Kidney capillary endothelial cell (primary cell): ENCODE measurements at regions not wholly inside any gene's neighbourhood (a gene's known extent, or its start where the extent isn't known, plus 50 kb on each side); places are given as distances from the start of the nearest gene placed in this dataset.

Experiments used
- DNase-seq: peaks from one replicate; pipeline ENCODE4 v3.0.0-alpha.2; 2018; ENCODE audit warnings: low spot score

DNA sequence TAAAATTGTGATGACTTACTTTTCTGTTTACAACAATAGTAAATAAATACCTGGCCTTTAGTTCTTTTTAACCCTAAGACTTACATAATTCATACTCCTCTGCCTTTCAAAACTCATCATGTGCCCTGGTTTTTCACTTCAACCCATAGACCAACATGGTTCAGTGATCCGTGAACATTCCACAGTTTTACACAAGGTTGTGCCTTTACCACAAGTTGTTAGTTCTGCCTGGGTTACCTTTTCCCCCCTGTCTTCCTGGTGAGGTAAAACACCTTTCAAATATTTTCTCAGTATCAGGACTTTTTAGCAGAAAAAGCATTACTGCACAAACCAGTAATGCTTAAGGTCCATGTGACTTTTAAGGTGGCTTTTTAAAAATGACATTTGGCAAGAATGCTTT, 1466.4 kb downstream of the PLA2G4A start:
- DNase-seq = no peak

DNA sequence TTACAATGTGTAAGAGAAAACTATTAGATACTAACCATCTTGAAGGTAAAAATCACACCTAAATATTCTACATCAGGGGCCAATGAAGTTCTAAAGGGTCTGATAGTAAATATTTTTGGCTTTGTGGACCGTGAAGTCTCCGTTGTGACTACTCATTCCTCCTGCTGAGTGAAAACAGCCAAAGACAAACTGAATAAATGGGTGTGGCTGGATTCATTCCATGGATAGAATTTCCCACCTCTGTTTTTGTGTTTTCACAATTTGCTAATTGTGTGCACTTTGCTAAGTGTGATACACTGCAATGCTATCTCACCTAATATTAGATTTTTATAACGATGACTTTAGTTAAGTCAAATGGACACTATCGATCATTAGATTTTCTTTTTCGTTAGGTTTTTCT, 1474.0 kb downstream of the PLA2G4A start:
- no peak for DNase-seq

DNA sequence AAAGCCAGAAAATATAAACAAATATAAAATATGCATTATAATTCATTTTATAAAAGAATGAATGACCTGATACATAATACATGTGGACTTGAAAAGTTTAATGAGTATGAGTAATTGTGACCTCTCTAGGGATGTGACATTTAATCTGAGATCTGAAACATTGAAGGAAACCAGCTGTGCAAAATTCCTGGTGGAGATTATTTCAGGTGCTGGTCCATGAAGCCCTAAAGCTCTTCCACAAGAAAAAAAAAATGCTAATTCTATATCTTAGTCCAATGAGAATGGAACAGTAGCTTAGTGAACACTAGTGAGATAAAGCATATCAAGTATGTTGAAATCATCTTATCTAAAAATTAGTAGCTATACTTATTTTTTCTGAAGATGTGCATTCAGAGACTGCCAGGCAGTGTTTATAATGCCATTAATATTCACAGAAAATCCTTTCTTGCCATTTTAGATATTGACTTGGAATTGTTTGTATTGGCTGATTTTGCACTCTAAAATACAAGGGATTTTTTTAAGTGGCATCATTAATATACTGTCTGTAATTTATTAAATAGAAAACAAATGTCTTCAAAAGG, 1485.9 kb downstream of the PLA2G4A start:
- no peak for DNase-seq

DNA sequence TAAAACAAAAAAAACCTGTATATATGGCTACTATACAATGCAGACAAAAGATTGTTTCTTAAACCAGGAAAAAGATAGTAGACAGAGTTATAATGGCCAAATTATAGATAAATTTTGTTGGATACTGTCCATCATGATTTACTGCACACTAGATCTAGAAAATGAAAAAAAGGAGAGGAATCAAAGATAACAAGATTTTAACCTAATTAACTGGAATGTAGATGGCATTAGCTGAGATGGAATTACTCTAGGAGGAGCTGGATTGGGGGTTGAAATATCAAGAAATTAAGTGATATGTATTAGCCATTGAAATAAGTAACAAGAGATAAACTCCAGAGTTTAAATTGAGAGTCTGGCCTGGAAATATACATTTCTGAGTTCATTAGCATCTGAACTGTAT, 1489.1 kb downstream of the PLA2G4A start:
- no peak for DNase-seq

DNA sequence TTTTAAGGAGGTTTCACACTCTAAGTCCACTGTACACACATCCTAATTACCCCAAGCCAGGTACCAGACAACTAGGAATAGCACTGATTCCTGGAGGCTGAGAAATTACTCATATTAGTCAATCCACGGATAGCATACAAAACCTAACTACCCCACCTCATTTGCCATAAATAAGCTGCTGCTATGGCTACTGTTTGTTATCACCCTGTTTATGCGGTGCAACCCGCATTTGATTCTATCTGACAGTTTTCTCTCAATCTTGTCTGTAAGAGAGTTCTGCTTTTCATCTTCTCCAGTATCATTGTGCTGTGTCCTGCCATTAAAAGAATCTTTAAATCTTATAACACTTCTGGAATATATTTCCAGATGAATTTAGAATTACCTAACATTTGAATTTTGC, 1496.5 kb downstream of the PLA2G4A start:
- DNase-seq = no peak

DNA sequence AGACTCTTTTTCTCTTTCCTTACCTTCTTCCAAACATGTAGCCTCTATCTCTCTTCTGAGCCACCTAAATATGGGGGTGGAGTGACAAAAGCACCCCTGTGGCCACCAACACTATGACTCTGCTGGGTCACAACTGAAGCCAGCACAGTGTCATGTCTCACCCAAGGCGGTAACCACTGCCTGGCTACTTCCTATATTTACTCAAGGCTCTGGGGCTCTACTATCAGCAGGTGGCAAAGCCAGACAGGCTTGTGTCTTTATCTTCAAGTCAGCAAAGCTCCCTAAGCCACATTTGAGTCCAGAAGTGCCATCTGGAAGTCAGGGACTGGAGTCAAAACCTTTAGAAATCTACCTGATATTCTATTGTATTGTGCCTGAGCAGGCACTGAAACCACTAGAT, 1515.2 kb downstream of the PLA2G4A start:
- DNase-seq = no peak

DNA sequence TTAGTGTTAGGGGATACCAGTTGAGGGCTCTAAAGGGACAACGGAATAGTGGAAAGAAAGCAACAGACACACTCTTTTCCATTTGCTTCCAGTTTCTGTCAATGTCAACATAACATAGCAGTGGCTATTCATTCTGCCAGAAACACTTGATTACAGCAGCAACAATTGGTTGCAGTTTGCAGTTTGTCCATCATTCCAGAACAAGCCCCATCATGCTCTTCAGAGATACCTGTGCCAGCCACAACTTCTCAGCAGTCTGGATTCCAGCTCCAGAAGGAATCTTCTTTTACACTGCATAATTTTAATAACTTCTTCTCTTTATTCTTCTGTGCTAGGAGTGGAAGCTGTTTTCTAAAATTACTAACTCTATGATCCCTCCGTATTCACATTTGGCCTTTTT, 1521.4 kb downstream of the PLA2G4A start:
- DNase-seq = no peak

DNA sequence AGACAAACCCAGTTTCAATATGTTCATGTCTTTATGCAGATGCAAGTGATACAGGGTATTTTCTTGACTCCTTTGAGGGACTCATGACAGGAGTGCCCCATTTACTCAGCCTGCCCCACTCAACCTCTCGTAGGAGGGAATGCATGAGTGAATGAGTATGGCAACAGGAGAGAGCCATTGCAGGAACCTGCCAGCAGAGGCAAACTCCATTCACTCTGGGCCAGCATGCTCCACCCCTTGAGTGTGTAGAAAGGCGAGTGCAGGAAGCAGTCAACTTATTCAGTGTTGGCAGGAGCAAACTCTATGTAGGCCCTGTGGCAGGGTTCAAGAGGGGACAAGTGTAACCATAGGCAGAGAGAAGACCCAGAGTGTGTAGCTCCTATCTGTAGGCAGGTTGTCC, 1526.3 kb downstream of the PLA2G4A start:
- no peak for DNase-seq

DNA sequence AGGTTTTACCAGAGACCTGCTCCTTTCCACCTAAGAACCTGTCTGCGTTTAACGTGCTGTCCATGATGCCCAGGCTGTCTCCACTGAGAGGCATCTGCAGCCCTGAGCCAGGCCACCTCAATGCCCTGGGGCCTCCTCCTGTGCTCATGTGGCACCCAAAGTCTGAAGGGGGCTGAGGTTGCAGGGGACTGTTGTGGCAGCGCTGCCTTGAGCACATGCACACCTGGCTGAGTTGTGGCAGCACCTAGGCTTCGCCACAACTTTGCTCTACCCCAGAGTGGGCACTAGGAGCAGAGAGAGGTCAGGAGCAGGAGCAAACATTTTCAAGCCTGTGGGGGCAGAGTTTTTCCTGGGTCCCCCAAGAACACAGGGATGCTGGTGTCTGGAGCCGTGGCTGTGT, 1527.1 kb downstream of the PLA2G4A start:
- no peak for DNase-seq

DNA sequence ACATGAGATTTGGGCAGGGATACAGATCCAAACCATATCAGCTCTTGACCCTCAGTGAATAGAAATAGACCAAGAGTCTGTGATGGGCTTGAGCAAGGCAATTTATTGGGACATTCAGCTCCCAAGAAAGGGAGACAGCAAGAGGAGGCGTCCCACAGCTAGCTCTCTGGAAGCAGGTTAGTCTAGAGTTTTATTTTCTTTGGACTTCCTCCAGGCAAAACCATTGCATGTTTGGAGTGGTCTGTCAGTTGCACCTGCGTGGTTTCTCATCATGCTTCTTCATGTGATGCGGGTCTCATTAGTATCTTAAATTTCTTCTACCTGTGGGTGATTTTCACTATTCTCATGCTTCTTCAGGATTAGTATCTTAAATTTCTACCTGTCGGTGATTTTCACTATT, 1530.6 kb downstream of the PLA2G4A start:
- no peak for DNase-seq

DNA sequence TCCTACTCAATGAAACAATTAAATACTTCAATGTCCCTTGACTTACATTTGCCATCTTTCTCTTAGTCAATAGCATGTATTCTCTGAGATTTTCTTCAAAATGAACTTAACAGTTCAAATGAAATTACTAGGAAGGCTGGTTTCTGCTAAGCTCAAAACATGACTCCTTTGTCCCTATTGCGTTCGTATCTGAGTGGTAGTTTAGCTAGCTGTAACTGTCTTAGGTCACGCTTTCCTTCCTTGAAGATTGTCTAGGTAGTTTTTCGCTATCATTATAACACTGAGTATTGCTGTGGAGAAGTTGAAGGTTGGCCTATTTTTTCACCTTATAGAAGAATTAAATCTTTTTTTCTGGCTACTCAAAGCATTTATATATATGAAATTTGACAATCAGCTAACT, 1535.2 kb downstream of the PLA2G4A start:
- no peak for DNase-seq

DNA sequence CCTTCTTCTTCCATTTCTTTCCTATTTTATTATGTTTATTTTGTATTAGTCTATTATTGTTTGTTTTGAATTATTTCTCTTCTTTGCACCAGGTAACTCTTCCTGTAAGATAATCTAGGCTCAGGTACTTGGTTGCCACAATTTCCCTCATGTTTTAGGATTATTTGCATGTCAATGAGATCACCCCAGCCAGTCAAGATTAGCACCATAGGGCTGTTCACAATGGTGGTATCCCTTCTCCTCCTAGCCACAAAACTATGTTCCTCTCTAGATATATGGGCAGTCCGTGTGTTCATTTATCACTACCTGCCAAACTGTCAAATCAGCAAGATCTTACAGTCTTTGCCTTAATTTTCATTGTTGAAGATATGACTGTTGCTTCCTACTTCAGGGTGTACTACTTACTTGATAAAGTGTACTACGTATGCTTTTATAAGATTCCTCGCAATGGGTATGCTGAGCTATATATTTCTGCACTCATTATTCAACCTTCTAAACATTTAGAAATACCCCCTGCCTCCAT, 1536.2 kb downstream of the PLA2G4A start:
- no peak for DNase-seq

DNA sequence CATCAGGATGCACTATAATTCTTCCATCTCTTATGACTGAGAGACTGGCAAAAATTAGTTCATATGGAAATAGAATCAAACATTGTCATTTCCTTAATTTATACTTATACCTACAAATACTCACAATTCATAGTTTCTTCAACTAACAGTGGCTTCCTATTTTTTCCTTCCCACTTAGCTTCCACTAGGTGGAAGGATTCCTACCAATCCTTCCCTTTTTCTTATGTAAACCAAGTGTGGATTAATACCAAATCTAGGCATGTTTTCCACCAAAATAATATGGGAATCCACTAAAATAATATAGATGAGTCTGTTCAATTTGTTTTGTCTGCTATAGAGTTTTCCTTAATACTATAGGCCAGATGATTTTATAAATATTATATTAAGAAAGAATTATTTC, 1537.1 kb downstream of the PLA2G4A start:
- DNase-seq = no peak

DNA sequence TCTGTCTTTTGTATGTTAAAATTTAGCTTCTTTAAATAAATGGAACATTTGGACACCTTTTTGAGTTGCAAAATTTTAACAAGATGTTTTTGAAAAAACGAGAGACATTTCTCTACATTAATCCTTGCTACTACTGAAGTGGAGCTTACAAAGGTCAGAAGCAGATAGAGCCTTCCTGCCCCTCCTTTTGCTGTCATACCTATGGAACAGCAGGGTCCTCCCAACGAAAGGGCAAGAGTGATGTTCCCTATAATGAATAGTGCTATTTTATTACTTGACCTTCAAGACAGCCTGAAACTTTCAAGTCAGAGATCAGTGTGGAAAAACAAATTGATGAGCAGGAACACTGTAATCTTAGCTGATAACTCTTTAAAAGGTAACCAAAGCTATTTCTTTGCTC, 1538.9 kb downstream of the PLA2G4A start:
- no peak for DNase-seq

DNA sequence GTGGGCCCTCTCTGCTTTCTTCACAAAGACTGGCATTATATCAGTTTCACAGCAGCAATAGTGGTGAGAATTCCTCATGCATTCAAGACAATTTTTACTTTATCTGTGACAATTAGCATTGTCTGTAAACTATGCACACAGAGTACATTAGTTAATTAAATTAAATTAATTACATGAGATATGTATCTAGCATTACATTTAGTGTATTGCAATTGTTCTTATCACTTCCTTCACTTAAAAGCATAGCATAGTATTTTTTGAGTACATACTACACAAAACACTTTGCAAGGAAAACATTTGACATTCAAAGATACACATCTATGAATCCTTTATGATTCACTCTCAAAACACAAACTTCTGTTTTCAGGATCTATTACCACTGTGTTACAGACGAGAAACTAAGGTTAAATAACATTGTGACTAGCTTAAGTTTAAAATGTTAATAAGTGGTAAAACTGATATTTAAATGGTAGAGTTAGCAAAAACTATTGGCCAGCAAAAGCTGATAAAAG, 1542.6 kb downstream of the PLA2G4A start:
- no peak for DNase-seq

DNA sequence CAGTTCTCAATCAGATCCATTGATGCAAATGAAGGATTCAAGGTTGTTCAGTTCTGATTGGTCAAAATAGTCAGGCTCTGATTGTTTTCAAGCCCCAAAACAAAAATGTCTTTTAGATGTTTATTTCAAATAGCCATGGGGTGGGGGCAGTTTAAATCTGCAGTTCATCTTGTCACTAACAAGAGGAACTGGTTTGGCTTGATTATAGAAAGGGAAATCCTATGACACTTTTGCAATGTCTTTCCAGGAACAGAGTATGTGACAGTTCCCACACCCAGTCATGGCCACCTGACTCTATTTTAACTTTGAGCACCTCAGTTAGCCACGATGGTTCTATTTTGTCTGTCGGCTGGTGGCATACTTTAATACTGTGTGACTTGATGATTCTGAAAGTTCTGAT, 1544.1 kb downstream of the PLA2G4A start:
- DNase-seq = no peak

DNA sequence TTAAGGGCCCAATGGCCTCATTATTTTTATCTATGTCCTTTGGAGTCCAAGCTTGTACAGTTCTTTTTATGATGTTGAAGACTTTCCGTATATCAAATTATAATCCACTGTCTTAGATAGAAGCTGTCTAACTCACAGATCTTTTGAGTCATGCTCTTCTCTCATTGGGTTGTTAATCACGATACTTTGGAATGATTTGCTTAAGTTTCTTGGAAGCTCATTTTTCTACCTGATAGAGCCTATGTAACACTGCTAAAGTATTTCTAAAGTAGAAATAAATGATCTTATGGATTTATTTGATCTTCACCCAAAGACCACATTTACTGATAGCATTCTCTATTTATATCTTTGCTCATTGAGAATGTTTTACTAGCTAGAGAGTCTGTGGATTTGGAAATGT, 1554.1 kb downstream of the PLA2G4A start:
- no peak for DNase-seq

DNA sequence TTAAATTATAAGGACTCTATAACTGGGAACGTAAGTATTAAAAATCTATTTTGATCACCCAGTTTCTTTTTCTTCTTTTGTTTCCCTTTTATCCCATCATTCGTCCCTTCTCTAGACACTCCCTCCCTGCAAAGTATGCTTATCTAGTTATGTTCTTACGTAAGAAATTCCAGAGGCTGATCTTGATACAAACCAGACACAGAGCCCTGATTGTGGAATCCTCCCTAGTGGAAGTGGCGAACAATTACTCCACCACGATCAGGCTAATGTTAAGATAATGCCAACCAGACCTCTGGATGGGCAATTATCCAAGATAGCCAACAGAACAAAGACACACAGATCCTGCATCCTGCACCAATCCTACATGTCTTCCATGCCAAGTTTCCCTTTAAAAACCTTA, 1557.4 kb downstream of the PLA2G4A start:
- no peak for DNase-seq

DNA sequence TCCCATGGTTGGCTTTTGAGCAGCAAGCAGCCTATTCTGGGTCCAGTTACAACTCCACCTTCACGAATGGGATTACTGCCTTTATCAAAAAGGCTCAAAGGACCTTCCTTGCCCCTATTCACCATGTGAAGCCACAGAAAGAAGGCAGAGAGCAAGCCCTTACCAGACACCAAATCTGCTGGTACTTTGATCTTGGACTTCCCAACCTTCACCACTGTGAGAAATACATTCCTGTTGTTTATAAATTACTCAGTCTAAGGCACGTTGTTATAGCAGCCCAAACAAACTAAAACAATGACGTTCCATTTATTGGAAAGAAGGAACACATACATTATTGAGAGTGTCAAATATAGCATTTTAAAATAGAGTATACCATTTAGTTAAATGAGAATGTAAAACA, 1557.9 kb downstream of the PLA2G4A start:
- DNase-seq = no peak

DNA sequence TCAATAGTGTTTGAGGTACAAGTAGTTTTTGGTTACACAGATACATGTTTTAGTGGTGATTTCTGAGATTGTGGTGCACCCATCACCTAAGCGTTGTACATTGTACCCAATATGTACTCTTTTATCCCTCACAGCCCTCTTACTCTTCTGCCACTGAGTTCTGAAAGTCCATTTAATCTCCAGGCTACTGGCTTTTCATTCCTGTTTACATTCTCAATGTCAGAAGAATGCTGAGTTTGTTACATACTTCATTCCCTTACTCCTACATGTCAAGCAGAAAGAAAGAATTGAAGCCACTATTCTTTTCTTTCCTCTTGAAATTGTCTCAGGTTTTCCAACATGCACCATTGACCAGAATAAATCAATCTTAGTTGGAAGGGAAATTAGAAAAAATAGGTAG, 1565.9 kb downstream of the PLA2G4A start:
- no peak for DNase-seq

DNA sequence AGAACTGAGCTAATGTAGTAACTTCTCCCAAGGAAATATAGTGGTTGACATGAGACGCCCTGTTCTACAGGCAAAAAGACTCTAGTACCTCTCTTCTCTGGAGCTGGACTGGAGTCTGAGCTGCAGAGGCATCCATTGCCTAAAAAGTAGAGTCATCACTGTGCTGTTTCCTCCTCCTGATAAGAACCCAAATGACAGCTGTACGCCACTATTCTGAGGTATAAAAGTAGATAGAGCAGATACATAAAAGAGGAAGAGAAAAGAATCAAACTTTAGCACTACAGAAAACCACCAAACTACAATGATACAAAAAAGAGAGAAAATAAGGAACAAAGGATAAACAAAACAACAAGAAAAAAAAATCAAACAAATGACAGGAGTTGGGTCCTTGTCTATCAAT, 1568.8 kb downstream of the PLA2G4A start:
- DNase-seq = no peak

DNA sequence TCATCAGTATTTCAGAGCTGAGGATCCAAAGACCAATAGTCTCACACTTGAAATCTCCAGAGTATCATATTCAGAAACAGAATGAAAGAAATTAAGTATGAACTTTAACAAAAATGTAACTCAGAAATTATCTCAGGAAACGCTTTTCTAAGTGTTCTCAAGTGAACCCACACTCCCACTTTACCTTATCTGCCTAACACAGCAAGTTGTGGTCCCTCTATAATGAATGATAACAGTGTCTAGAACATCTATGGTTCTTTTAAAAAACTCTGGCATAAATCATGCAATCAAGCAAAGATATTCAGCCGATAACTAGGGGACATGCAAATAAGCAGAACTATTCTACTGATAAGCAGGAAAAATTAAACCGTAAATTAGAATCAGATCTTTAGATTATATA, 1574.2 kb downstream of the PLA2G4A start:
- DNase-seq = no peak

DNA sequence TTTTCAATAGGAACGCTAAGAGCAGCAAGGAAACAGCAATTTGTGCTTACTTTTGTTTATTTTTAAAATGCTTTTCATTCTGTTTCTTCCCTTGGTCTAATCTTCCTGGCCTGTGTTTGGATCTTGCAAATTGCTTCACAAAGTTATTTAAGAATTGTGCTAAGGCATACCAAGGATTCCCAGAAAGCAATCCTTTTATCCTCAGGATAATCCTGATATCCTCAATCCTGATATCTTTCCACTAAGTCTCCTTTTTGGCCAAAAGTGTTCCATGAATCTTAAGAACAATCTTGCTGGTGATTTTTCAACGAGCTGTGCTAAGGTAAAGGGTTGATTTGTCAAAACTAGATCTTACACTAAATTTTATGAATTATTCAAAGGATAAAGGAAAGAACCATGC, 1577.9 kb downstream of the PLA2G4A start:
- no peak for DNase-seq

DNA sequence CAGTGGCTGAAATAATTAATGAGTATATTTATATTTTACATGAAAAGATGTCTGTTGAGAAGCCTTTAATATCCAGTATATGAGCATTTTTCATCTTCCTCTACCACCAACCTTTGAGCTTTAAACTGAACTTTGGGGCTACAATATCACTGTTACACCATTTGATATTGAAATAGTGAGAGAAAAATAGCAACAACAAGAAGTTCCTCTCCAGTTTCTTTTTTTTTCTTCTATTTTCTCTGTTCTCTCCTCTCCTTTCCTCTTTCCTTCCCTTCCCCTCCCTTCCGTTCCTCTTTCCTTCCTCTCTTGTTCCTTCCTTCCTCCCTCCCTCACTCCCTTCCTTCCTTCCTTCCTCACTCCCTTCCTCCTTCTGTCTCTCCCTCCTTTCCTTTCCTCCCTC, 1591.4 kb downstream of the PLA2G4A start:
- DNase-seq = no peak

DNA sequence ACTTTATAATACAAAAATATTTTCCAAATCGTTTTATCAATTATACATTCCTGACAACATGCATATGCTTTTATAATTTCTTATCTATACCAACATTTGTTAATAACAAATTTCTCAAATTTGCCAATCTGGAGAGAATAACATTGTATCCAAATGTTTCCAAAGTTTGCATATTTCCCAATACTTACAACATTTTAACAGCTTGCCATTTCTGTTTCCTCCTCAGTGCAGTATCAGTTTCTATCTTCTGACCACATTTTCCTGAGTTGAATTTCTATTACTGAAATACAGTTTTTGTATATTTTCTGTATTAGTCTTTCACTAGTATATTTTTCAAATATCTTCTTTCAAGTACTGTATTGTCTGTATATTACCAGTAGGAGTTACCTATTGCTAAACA, 1594.3 kb downstream of the PLA2G4A start:
- no peak for DNase-seq
